Panc1 (cell line): ENCODE measurements at regions not wholly inside any gene's neighbourhood (a gene's known extent, or its start where the extent isn't known, plus 50 kb on each side); places are given as distances from the start of the nearest gene placed in this dataset.

Source experiments
- ATAC-seq: fragments of 200-7000 bp; cut with Tn5 transposase; 2 replicates; pipeline ENCODE4 v1.9.1; 2020; ENCODE audit warnings: mild to moderate bottlenecking, moderate library complexity
- BruUV-seq: library from RNA; stranded (reverse); fragments of 400-500 nt; replicated peaks from 2 replicates; lab custom pipeline; 2021; lab: Mats Ljungman, UMichigan
- CTCF ChIA-PET: fragments of 300-600 bp; sonication (Branson Sonifier 250); formaldehyde crosslinking; loops from one replicate; lab custom pipeline; 2022; ENCODE audit warnings: antibody characterized with exemption; lab: Charles Lee
- POLR2A ChIA-PET: fragments of 300-600 bp; sonication (Branson Sonifier 250); formaldehyde crosslinking; loops from one replicate; lab custom pipeline; 2022; ENCODE audit warnings: antibody characterized with exemption; lab: Charles Lee
- DNase-seq: peaks from one replicate; pipeline ENCODE4 v3.0.0-alpha.2; 2010; ENCODE audit warnings: low read depth, low spot score
- H3K27ac ChIP-seq: 2 replicates; pipeline ENCODE4 v1.5.1; 2011; ENCODE audit warnings: mild to moderate bottlenecking, low read length, inconsistent platforms
- H3K27me3 ChIP-seq: fragments of 200-500 bp; sonication (Bioruptor generic); 2 replicates; pipeline ENCODE4 v1.6.0; 2014; ENCODE audit warnings: low read length, inconsistent platforms; ENCODE audit not compliant: control insufficient read depth, insufficient read depth
- H3K36me3 ChIP-seq: fragments of 200-500 bp; sonication (Bioruptor generic); 2 replicates; pipeline ENCODE4 v1.5.1; 2014; ENCODE audit warnings: inconsistent platforms, mild to moderate bottlenecking, low read length, moderate library complexity; ENCODE audit not compliant: control insufficient read depth, insufficient read depth
- H3K4me1 ChIP-seq: 2 replicates; pipeline ENCODE4 v1.5.1; 2011; ENCODE audit warnings: inconsistent platforms, mild to moderate bottlenecking, low read length, moderate library complexity; ENCODE audit not compliant: control insufficient read depth, insufficient read depth
- H3K4me3 ChIP-seq, 2 experiments: 2 replicates each; pipeline ENCODE4 v1.5.1; 2011 to 2012; ENCODE audit warnings: low read depth in 2 of 2, low read length in 2 of 2, mild to moderate bottlenecking in 2 of 2, inconsistent platforms in 1 of 2, moderate library complexity in 1 of 2
- H3K9me3 ChIP-seq: fragments of 200-500 bp; sonication (Bioruptor generic); 2 replicates; pipeline ENCODE4 v1.5.1; 2014; ENCODE audit warnings: low read depth, mild to moderate bottlenecking, inconsistent platforms, low read length, moderate library complexity; ENCODE audit not compliant: control insufficient read depth, insufficient read depth
- POLR2AphosphoS5 ChIP-seq: IDR thresholded peaks from 2 replicates; pipeline ENCODE4 v1.6.1; 2012; ENCODE audit warnings: mild to moderate bottlenecking, low read depth, low read length, moderate library complexity
- REST ChIP-seq, 2 experiments: IDR thresholded peaks; 2 replicates each; pipeline ENCODE4 v1.6.1; 2011 to 2012; ENCODE audit warnings: low read depth in 2 of 2, control low read depth in 1 of 2, low read length in 1 of 2, mild to moderate bottlenecking in 1 of 2, moderate library complexity in 1 of 2; ENCODE audit not compliant: insufficient read depth in 1 of 2
- SIN3A ChIP-seq: IDR thresholded peaks from 2 replicates; pipeline ENCODE4 v1.6.1; 2012; ENCODE audit warnings: low read depth, mild to moderate bottlenecking, low read length, moderate library complexity, borderline replicate concordance; ENCODE audit not compliant: insufficient read depth
- TCF7L2 ChIP-seq: IDR thresholded peaks from 2 replicates; pipeline ENCODE4 v1.6.1; 2011; ENCODE audit warnings: mild to moderate bottlenecking, low read depth, low read length, inconsistent platforms
- in situ Hi-C: cut with HindIII; loops from 2 replicates; pipeline ENCODE4 v1.10.0; 2016; ENCODE audit warnings: low sequenced_read_pairs, low pct_unique_long_range_greater_than_20kb
- intact Hi-C: fragments of 100-400 bp; cut with micrococcal nuclease; formaldehyde crosslinking; loops from one replicate; pipeline ENCODE4 v1.10.0; 2022; ENCODE audit not compliant: unreplicated experiment
- TF ChIP-seq, protein P1 (sequence below): fragments of 450-650 bp; IDR thresholded peaks from 2 replicates; pipeline ENCODE4 v1.5.1; 2017; ENCODE audit warnings: mild to moderate bottlenecking

GRCh38 chr4:180558427-180558826 is 1684.8 kb upstream of the TENM3 start:
- CTCF ChIA-PET = no interaction called here
- DNase-seq (no peak), ATAC-seq (no peak)
- POLR2A ChIA-PET = no interaction called here
- Histone ChIP-seq H3K27ac (no peak overlapping the region), H3K4me3 (no peak overlapping the region), H3K36me3 (no peaks in the 10 kb centered on the region), H3K27me3 (no peaks in the 10 kb centered on the region), H3K4me1 (no peaks in the 10 kb centered on the region), H3K9me3 (no peaks in the 10 kb centered on the region)
- intact Hi-C loops = no loop called here
- in situ Hi-C loops = no loop called here
- no peak for TF ChIP-seq SIN3A
- no peak for TF ChIP-seq REST (IDR thresholded peaks at IDR 0.05; ENCODE audit: insufficient read depth in 1 of 2, low read depth in 2 of 2, low read length in 1 of 2)
- no peak for TF ChIP-seq TCF7L2
- no peak for TF ChIP-seq POLR2AphosphoS5
- TF ChIP-seq, protein P1, sequence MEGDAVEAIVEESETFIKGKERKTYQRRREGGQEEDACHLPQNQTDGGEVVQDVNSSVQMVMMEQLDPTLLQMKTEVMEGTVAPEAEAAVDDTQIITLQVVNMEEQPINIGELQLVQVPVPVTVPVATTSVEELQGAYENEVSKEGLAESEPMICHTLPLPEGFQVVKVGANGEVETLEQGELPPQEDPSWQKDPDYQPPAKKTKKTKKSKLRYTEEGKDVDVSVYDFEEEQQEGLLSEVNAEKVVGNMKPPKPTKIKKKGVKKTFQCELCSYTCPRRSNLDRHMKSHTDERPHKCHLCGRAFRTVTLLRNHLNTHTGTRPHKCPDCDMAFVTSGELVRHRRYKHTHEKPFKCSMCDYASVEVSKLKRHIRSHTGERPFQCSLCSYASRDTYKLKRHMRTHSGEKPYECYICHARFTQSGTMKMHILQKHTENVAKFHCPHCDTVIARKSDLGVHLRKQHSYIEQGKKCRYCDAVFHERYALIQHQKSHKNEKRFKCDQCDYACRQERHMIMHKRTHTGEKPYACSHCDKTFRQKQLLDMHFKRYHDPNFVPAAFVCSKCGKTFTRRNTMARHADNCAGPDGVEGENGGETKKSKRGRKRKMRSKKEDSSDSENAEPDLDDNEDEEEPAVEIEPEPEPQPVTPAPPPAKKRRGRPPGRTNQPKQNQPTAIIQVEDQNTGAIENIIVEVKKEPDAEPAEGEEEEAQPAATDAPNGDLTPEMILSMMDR = no peak
- no TSS peak for BruUV-seq

DNA sequence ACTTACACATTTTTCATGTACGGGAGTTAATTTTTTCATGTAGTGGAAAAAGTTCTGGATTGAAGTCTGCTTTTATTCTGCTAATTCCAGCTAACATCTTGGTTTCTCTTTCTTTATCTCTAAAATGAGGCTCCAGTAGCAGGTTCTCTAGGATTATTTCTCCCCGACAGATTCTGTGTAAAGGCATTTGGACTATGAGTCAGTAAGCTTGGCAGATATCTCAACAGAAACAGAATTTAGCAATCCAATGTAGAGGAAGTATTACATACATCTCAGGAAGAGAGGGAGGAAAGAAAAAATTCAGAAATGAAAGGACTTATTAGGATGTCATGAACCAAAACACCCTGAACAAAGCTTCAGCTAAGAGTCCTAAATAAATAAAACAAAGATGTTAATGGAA is 1682.3 kb upstream of the TENM3 start:
- intact Hi-C loops = no loop called here
- BruUV-seq = no TSS peak
- TF ChIP-seq TCF7L2 (no peak), POLR2AphosphoS5 (no peak), REST (IDR thresholded peaks at IDR 0.05; ENCODE audit: insufficient read depth in 1 of 2, low read depth in 2 of 2, low read length in 1 of 2) (no peak), SIN3A (no peak)
- TF ChIP-seq, protein P1 = no peak
- Histone ChIP-seq H3K27ac (no peak overlapping the region), H3K9me3 (no peaks in the 10 kb centered on the region), H3K27me3 (no peaks in the 10 kb centered on the region), H3K4me1 (no peaks in the 10 kb centered on the region), H3K36me3 (no peaks in the 10 kb centered on the region), H3K4me3 (no peak overlapping the region)
- ChIA-PET POLR2A (no interaction called here), CTCF (interaction anchor here (0.6 kb wide), 1 partner anchor 98 kb away, joined by 3 read pairs; no protein-coding TSS in a partner anchor)
- DNase-seq (no peak), ATAC-seq (no peak)
- in situ Hi-C loops = no loop called here
